IMR-90 (cell line): ENCODE measurements at regions not wholly inside any gene's neighbourhood (a gene's known extent, or its start where the extent isn't known, plus 50 kb on each side); places are given as distances from the start of the nearest gene placed in this dataset.

ENCODE experiments used
- BHLHE40 ChIP-seq: fragments of 150-350 bp; IDR thresholded peaks from 2 replicates; pipeline ENCODE4 v1.6.1; 2016; ENCODE audit warnings: mild to moderate bottlenecking, low read depth, low read length
- CEBPB ChIP-seq: IDR thresholded peaks from 2 replicates; pipeline ENCODE4 v1.6.1; 2012; ENCODE audit warnings: low read depth, low read length, improper control_type of control experiment
- ELK1 ChIP-seq: fragments of 150-350 bp; IDR thresholded peaks from 2 replicates; pipeline ENCODE4 v1.6.1; 2016; ENCODE audit warnings: low read depth, mild to moderate bottlenecking, low read length, moderate library complexity, borderline replicate concordance
- MAFK ChIP-seq: IDR thresholded peaks from 2 replicates; pipeline ENCODE4 v1.6.1; 2012; ENCODE audit warnings: low read depth, low read length, improper control_type of control experiment
- MAZ ChIP-seq: IDR thresholded peaks from 2 replicates; pipeline ENCODE4 v1.6.1; 2012; ENCODE audit warnings: low read depth, mild to moderate bottlenecking, low read length, improper control_type of control experiment, moderate library complexity, borderline replicate concordance
- POLR2A ChIP-seq: IDR thresholded peaks from 2 replicates; pipeline ENCODE4 v1.6.1; 2012; ENCODE audit warnings: mild to moderate bottlenecking, low read depth, low read length
- RAD21 ChIP-seq: IDR thresholded peaks from 2 replicates; pipeline ENCODE4 v1.6.1; 2012; ENCODE audit warnings: low read length, improper control_type of control experiment
- RCOR1 ChIP-seq: IDR thresholded peaks from 2 replicates; pipeline ENCODE4 v1.6.1; 2012; ENCODE audit warnings: mild to moderate bottlenecking, low read length, improper control_type of control experiment; ENCODE audit not compliant: insufficient replicate concordance
- RFX5 ChIP-seq: IDR thresholded peaks from 2 replicates; pipeline ENCODE4 v1.8.0; 2012; ENCODE audit warnings: low read depth, mild to moderate bottlenecking, low read length, moderate library complexity
- SMC3 ChIP-seq: fragments of 150-350 bp; IDR thresholded peaks from 2 replicates; pipeline ENCODE4 v1.6.1; 2016; ENCODE audit warnings: low read depth, mild to moderate bottlenecking, antibody characterized with exemption, low read length, moderate library complexity
- USF2 ChIP-seq: fragments of 150-350 bp; IDR thresholded peaks from 2 replicates; pipeline ENCODE4 v1.6.1; 2017; ENCODE audit warnings: mild to moderate bottlenecking, antibody characterized with exemption, low read length, low read depth
- TF ChIP-seq, protein P1 (sequence below): conservative IDR thresholded peaks from 2 replicates; pipeline ENCODE4 v1.5.1; 2012; ENCODE audit warnings: mild to moderate bottlenecking, low read depth, low read length, improper control_type of control experiment

- TF ChIP-seq RAD21 (no peak), POLR2A (no peak), SMC3 (no peak), MAZ (no peak), CEBPB (no peak), RFX5 (no peak), USF2 (no peak), RCOR1 (peak; percentile 60), BHLHE40 (no peak; the same call in 1 of the 2 replicates), MAFK (no peak), ELK1 (no peak)
- TF ChIP-seq, protein P1, sequence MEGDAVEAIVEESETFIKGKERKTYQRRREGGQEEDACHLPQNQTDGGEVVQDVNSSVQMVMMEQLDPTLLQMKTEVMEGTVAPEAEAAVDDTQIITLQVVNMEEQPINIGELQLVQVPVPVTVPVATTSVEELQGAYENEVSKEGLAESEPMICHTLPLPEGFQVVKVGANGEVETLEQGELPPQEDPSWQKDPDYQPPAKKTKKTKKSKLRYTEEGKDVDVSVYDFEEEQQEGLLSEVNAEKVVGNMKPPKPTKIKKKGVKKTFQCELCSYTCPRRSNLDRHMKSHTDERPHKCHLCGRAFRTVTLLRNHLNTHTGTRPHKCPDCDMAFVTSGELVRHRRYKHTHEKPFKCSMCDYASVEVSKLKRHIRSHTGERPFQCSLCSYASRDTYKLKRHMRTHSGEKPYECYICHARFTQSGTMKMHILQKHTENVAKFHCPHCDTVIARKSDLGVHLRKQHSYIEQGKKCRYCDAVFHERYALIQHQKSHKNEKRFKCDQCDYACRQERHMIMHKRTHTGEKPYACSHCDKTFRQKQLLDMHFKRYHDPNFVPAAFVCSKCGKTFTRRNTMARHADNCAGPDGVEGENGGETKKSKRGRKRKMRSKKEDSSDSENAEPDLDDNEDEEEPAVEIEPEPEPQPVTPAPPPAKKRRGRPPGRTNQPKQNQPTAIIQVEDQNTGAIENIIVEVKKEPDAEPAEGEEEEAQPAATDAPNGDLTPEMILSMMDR: no peak
Measured at GRCh38 chr15:39281094-39281493, 299.8 kb upstream of the THBS1 start.
